ENCODE measurements at regions not wholly inside any gene's neighbourhood (a gene's known extent, or its start where the extent isn't known, plus 50 kb on each side); places are given as distances from the start of the nearest gene placed in this dataset.
A peak's percentile ranks its signal among the peaks of the same experiment; 100 is the strongest.

DNA sequence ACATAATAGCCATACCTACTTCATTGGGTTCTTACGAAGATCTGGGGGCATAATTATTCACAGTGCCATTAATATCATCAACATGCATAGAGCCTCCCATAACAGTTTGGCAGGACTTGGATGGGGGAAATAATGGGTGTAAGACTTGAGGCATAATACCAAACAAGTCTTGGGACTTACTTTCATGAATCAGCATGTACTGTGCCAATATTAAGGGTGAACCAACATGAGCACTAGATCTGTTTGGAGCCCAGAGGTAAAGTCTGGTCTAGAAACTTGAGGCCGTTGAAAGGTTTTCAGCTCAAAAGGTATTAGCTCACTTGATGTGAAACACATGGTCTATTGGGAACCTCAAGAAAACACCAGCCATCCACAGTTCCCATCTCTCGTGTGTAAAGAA lies 56.7 kb upstream of the ZC3H11B start:
- DNase-seq (ENCODE audit: low read depth): no peak

- no peak for DNase-seq (ENCODE audit: low read depth)
Observed at GRCh38 chr1:219669042-219669441, 56.1 kb upstream of the ZC3H11B start.

GRCh38 chr1:219668446-219668845 lies 55.5 kb upstream of the ZC3H11B start:
- DNase-seq (ENCODE audit: low read depth): no peak

DNA sequence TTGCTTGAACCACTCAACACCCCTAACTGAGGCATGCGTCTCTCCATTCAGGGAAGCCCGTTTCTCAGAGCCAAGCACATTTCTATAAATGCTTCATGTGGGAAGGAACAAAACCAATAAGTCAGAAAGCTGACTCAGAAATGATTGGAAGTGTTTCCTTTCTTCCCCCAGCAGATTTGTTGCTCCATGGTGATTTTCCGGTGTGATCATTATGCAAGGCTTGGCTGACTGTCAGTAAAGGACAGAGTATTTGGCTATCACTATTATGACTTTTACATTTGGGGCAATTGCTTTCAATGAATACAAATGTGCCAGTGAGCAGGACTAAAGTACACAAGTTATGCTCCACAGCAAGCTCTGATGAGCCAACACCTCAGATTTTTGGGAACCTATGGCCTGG lies 53.3 kb upstream of the ZC3H11B start:
- peak; percentile 96 for DNase-seq (ENCODE audit: low read depth)

- no peak for DNase-seq (ENCODE audit: low read depth)
Observed at GRCh38 chr1:219665089-219665488, 52.2 kb upstream of the ZC3H11B start.

DNA sequence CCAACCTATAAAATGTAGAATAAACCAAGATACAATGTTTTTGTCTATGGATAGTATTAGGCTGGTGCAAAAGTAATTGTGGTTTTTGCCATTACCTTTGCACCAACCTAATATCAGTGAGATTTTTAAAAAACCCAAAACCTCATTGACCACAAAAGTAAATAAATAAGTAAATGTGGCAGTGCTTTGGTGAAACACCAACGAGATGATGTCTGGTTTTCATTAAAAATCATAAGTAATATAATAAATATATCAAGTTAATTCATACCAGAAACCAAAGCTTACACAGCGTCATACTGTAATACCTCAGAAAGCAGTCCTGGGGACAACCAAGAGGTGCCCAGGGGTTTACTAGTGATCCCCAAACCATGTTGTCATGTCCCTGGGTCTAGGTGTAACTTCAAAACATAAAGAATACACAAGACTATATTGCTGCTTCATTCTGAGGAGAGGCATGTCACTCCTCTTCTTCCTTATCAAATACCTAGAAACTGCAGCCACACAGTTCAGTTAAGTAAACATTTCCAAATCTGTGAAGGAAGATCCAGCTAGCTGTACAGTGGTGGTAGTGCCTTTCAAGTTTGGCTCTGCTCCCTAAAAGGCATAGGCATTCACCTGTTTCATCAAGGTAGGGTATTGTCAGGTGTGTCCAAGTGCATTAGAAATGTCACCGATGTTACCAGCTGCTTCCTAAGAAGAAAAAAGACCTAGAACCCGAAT lies 51.6 kb upstream of the ZC3H11B start:
- no peak for DNase-seq (ENCODE audit: low read depth)
